Nephron progenitor cell (in vitro differentiated cells): ENCODE measurements at regions not wholly inside any gene's neighbourhood (a gene's known extent, or its start where the extent isn't known, plus 50 kb on each side); places are given as distances from the start of the nearest gene placed in this dataset.

Experiments used
- DNase-seq: peaks from one replicate; pipeline ENCODE4 v3.0.0; 2021
- H3K27ac Mint-ChIP-seq: 2 replicates; pipeline ENCODE4 v1.8.0; 2021; ENCODE audit warnings: mild to moderate bottlenecking, moderate library complexity, mixed read lengths
- H3K27me3 Mint-ChIP-seq: 2 replicates; pipeline ENCODE4 v1.8.0; 2021; ENCODE audit warnings: mild to moderate bottlenecking, low read depth, mixed read lengths; ENCODE audit not compliant: poor library complexity
- H3K36me3 Mint-ChIP-seq: 2 replicates; pipeline ENCODE4 v1.8.0; 2021; ENCODE audit warnings: low read depth, mixed read lengths
- H3K4me1 Mint-ChIP-seq: 2 replicates; pipeline ENCODE4 v1.8.0; 2021; ENCODE audit warnings: mixed read lengths
- H3K4me3 Mint-ChIP-seq: 2 replicates; pipeline ENCODE4 v1.8.0; 2021; ENCODE audit warnings: mild to moderate bottlenecking, moderate library complexity, mixed read lengths
- H3K9me3 Mint-ChIP-seq: 2 replicates; pipeline ENCODE4 v1.8.0; 2021; ENCODE audit warnings: mild to moderate bottlenecking, moderate library complexity, mixed read lengths
- CTCF ChIP-seq: fragments of 200-600 bp; sonication (generic); IDR thresholded peaks from 2 replicates; pipeline ENCODE4 v1.5.0; 2021; ENCODE audit warnings: antibody characterized with exemption

DNA sequence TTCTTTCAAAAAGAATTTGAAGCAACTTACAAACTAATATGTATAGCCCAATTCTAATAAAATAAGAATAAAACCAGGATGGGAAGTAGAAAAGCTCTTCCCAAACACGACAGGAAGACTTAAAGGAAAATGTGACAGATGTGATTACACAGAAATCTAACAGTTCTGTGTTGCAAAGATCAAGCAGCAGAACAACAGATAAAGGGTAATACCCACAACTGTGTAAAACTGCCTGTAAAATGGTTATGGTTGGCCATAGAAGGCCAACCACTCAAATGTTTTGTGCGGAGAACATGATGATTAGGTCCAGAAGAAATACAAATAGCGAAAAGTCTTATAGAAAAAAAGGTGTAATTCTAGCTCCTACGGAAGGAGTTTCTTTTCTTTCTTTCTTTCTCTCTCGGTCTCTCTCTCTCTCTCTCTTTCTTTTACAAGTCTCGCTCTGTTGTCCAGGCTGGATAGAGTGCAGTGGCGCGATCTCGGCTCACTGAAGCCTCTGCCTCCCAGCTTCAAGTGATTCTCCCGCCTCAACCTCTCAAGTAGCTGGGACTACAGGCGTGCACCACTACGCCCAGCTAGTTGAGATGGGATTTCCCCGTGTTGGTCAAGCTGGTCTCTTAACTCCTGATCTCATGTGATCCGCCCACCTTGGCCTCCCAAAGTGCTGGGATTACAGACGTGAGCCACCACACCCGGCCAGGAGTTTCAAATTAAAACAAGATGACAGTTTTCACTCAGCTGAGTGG lies 128.5 kb downstream of the QRSL1 start:
- peaks cover 34% of the 10 kb centered on the region for H3K9me3 Mint-ChIP-seq
- H3K27me3 Mint-ChIP-seq, result no peaks in the 10 kb centered on the region
- DNase-seq, result no peak
- H3K4me1 Mint-ChIP-seq, result no peaks in the 10 kb centered on the region
- no peak overlapping the region for H3K4me3 Mint-ChIP-seq
- H3K27ac Mint-ChIP-seq, result no peak overlapping the region
- no peak for TF ChIP-seq CTCF
- no peaks in the 10 kb centered on the region for H3K36me3 Mint-ChIP-seq

- no peaks in the 10 kb centered on the region for H3K4me1 Mint-ChIP-seq
- no peak overlapping the region for H3K4me3 Mint-ChIP-seq
- H3K27ac Mint-ChIP-seq, result no peak overlapping the region
- no peaks in the 10 kb centered on the region for H3K27me3 Mint-ChIP-seq
- no peaks in the 10 kb centered on the region for H3K36me3 Mint-ChIP-seq
- H3K9me3 Mint-ChIP-seq, result peaks cover 29% of the 10 kb centered on the region
- DNase-seq, result no peak
- no peak for TF ChIP-seq CTCF
Measured at GRCh38 chr6:106757267-106757666, 127.9 kb downstream of the QRSL1 start.

GRCh38 chr6:106754215-106754614 lies 124.8 kb downstream of the QRSL1 start:
- H3K27ac Mint-ChIP-seq, result no peak overlapping the region
- DNase-seq, result no peak
- H3K36me3 Mint-ChIP-seq, result no peaks in the 10 kb centered on the region
- H3K4me3 Mint-ChIP-seq, result no peak overlapping the region
- no peak for TF ChIP-seq CTCF
- peaks cover 7% of the 10 kb centered on the region for H3K4me1 Mint-ChIP-seq
- H3K9me3 Mint-ChIP-seq, result peaks cover 7% of the 10 kb centered on the region
- H3K27me3 Mint-ChIP-seq, result no peaks in the 10 kb centered on the region

DNA sequence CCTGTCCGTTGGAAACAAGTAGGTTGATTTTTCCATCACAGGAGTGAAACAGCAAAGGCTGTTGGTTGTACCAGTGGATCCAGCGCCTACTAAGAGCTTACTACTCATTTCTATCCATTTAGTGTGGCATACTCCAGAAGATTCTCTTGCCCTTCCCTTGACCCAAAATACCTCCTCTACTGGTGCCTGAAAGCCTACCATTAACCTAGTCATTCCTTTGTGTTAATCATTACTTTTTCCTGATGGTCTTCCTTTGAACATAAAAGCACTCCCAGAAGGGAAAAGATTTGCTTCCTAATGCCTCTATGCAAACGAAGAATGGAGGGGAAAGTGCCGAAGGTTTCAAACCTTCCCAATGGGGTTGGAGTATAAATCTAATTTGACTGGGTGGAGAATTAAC lies 123.3 kb downstream of the QRSL1 start:
- no peak for TF ChIP-seq CTCF
- H3K4me1 Mint-ChIP-seq, result peaks cover 15% of the 10 kb centered on the region
- no peak overlapping the region for H3K27ac Mint-ChIP-seq
- H3K36me3 Mint-ChIP-seq, result no peaks in the 10 kb centered on the region
- H3K9me3 Mint-ChIP-seq, result peaks cover under 1% of the 10 kb centered on the region
- no peaks in the 10 kb centered on the region for H3K27me3 Mint-ChIP-seq
- DNase-seq, result no peak
- H3K4me3 Mint-ChIP-seq, result no peak overlapping the region

DNA sequence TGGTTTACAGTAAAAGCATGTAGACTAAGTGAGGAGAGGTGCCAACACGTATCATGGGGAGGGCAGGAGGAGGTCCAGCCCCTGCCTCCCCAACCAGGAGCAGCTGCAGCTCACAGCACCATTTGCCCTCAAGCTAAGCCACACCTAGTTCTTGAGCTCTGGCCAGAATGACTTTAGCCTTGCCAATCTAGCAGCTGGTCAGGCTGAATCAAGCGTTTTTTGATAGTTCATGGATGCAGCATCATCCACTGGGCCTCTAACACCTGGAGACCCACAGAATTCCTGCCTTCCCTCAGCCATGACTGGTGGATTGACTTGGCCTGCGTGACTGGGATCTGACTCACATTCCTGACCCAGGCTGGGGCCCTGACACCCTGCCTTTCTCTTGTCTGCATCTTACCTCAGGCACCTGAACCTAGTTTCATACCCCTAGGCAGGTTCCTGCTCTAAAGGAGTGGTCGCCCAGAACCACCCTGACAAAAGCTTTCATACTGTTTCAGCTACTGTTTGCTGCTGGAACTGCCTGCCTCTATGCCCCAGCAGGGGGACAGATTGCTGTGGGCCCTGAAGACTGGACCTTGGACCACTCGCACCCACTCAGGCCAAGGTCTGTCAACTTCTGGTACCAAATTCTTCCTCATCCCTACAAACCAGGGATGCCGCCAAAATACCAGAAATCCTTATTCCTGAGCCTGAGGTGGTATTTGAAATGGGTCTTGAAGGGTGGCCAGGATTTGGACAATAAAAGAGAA lies 122.3 kb downstream of the QRSL1 start:
- no peaks in the 10 kb centered on the region for H3K36me3 Mint-ChIP-seq
- H3K27me3 Mint-ChIP-seq, result no peaks in the 10 kb centered on the region
- H3K27ac Mint-ChIP-seq, result no peak overlapping the region
- peaks cover 15% of the 10 kb centered on the region for H3K4me1 Mint-ChIP-seq
- no peak overlapping the region for H3K4me3 Mint-ChIP-seq
- no peak for TF ChIP-seq CTCF
- DNase-seq, result no peak
- no peaks in the 10 kb centered on the region for H3K9me3 Mint-ChIP-seq
